Left cardiac atrium (tissue), 4 donors: ENCODE measurements at regions not wholly inside any gene's neighbourhood (a gene's known extent, or its start where the extent isn't known, plus 50 kb on each side); places are given as distances from the start of the nearest gene placed in this dataset.

Experiments used
- ATAC-seq, 2 donors: fragments of 200-7000 bp; cut with Tn5 transposase; one replicate each; pipeline ENCODE4 v1.9.1; 2020; ENCODE audit warnings: mild to moderate bottlenecking in 2 of 2, moderate library complexity in 2 of 2
- DNase-seq: peaks from one replicate; pipeline ENCODE4 v3.0.0-alpha.2; 2020
- intact Hi-C, 2 donors: fragments of 100-400 bp; cut with DNase I; formaldehyde crosslinking; loops; one replicate each; pipeline versions ENCODE4 v1.14.1 to v1.15.1; 2022 to 2023
- donor health status: DM: no; HTN: yes; CAD: no.
- donor health status: DM: no; HTN: yes; CAD: no; lungs with severe emphysema.
- donor health status: DM: yes; HTN: yes; CAD: no.
- donor health status: Dilated cardiomyopathy.

- peak; percentile 77 to 79 for ATAC-seq
- intact Hi-C loops: no loop called here
- DNase-seq: no peak
Measured at GRCh38 chr4:144591401-144591800, 54.6 kb upstream of the HHIP start.

- DNase-seq: no peak
- intact Hi-C loops: no loop called here
- ATAC-seq: no peak
Measured at GRCh38 chr4:144592264-144592663, 53.7 kb upstream of the HHIP start.

GRCh38 chr4:144594471-144594986 is 51.4 kb upstream of the HHIP start:
- ATAC-seq (no peak), DNase-seq (no peak)
- intact Hi-C loops: no loop called here

DNA sequence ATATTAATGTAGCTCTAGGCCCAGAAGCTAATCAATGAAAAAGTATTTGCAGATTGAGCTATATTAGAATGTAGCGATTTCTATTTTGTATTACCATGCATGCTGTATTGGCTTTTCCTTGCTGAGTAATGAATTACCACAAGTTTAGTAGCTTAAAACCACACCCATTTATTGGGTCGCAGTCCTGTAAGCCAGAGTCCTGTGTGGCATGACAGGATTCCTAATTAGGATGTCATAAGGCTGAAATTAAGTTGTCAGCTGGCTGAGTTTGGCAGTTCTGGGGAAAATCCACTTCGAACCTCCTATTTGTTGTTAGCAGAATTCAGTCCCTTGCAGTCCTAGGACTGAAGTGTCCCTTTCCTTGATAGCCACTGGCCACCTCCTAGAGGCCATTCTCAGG is 50.3 kb upstream of the HHIP start:
- no peak for ATAC-seq
- DNase-seq: no peak
- intact Hi-C loops: no loop called here
